Osteoblast (primary cell): ENCODE measurements at regions not wholly inside any gene's neighbourhood (a gene's known extent, or its start where the extent isn't known, plus 50 kb on each side); places are given as distances from the start of the nearest gene placed in this dataset.

ENCODE experiments used
- DNase-seq: peaks from one replicate; pipeline ENCODE4 v3.0.0; 2011; ENCODE audit warnings: low spot score, mixed read lengths; ENCODE audit not compliant: insufficient read length; ENCODE audit errors: missing footprints
- H2AFZ ChIP-seq: 2 replicates; pipeline ENCODE4 v1.6.0; 2011; ENCODE audit warnings: mild to moderate bottlenecking, low read length
- H3K27ac ChIP-seq: 2 replicates; pipeline ENCODE4 v1.5.1; 2011; ENCODE audit warnings: mild to moderate bottlenecking, low read depth, low read length, moderate library complexity
- H3K27me3 ChIP-seq: 2 replicates; pipeline ENCODE4 v1.6.0; 2012; ENCODE audit warnings: mild to moderate bottlenecking, control low read depth, inconsistent platforms, low read length, moderate library complexity; ENCODE audit not compliant: insufficient read depth
- H3K36me3 ChIP-seq: 2 replicates; pipeline ENCODE4 v1.5.1; 2011; ENCODE audit warnings: mild to moderate bottlenecking, low read length, control low read depth, moderate library complexity; ENCODE audit not compliant: insufficient read depth
- H3K4me1 ChIP-seq: 2 replicates; pipeline ENCODE4 v1.5.1; 2011; ENCODE audit warnings: mild to moderate bottlenecking, low read length, control low read depth, moderate library complexity; ENCODE audit not compliant: insufficient read depth
- H3K4me2 ChIP-seq: 2 replicates; pipeline ENCODE4 v1.6.0; 2011; ENCODE audit warnings: mild to moderate bottlenecking, low read length; ENCODE audit not compliant: insufficient read depth
- H3K4me3 ChIP-seq: fragments of 200-600 bp; sonication (generic); 3 replicates; pipeline ENCODE4 v1.5.1; 2012; ENCODE audit warnings: mild to moderate bottlenecking, low read length, inconsistent platforms; ENCODE audit not compliant: insufficient read depth
- H3K79me2 ChIP-seq: 2 replicates; pipeline ENCODE4 v1.6.0; 2012; ENCODE audit warnings: mild to moderate bottlenecking, low read length, control low read depth, inconsistent platforms; ENCODE audit not compliant: insufficient read depth
- H3K9me3 ChIP-seq: 2 replicates; pipeline ENCODE4 v1.5.1; 2011; ENCODE audit warnings: low read depth, low read length, control low read depth
- H4K20me1 ChIP-seq: 2 replicates; pipeline ENCODE4 v1.6.0; 2012; ENCODE audit warnings: mild to moderate bottlenecking, low read length, control low read depth; ENCODE audit not compliant: insufficient read depth
- CTCF ChIP-seq: IDR thresholded peaks from 2 replicates; pipeline ENCODE4 v1.5.1; 2011; ENCODE audit warnings: mild to moderate bottlenecking, low read depth, low read length, moderate library complexity; ENCODE audit errors: extremely low read depth

- no peaks in the 10 kb centered on the region for H3K36me3 ChIP-seq
- H3K4me2 ChIP-seq: peak overlapping the region; percentile 49
- H4K20me1 ChIP-seq: no peaks in the 10 kb centered on the region
- H3K27me3 ChIP-seq: no peaks in the 10 kb centered on the region
- H3K27ac ChIP-seq: no peak overlapping the region
- no peaks in the 10 kb centered on the region for H3K79me2 ChIP-seq
- H2AFZ ChIP-seq: no peak overlapping the region
- no peak overlapping the region for H3K4me3 ChIP-seq
- peak; percentile 69 for DNase-seq
- TF ChIP-seq CTCF: no peak
- H3K9me3 ChIP-seq: no peaks in the 10 kb centered on the region
- H3K4me1 ChIP-seq: peaks cover 15% of the 10 kb centered on the region
These were observed 438.2 kb upstream of the FAR2 start for GRCh38 chr12:28710882-28711281.

GRCh38 chr12:28711421-28711820 lies 437.7 kb upstream of the FAR2 start:
- H3K27ac ChIP-seq: no peak overlapping the region
- DNase-seq: peak; percentile 6
- no peak overlapping the region for H3K4me2 ChIP-seq
- H4K20me1 ChIP-seq: no peaks in the 10 kb centered on the region
- no peaks in the 10 kb centered on the region for H3K9me3 ChIP-seq
- no peaks in the 10 kb centered on the region for H3K79me2 ChIP-seq
- H2AFZ ChIP-seq: no peak overlapping the region
- no peaks in the 10 kb centered on the region for H3K36me3 ChIP-seq
- no peak overlapping the region for H3K4me3 ChIP-seq
- H3K4me1 ChIP-seq: peaks cover 15% of the 10 kb centered on the region
- no peak for TF ChIP-seq CTCF
- no peaks in the 10 kb centered on the region for H3K27me3 ChIP-seq

GRCh38 chr12:28742791-28743190 lies 406.3 kb upstream of the FAR2 start:
- no peaks in the 10 kb centered on the region for H3K27me3 ChIP-seq
- no peak overlapping the region for H3K4me2 ChIP-seq
- no peak overlapping the region for H2AFZ ChIP-seq
- no peaks in the 10 kb centered on the region for H4K20me1 ChIP-seq
- DNase-seq: no peak
- no peaks in the 10 kb centered on the region for H3K36me3 ChIP-seq
- H3K9me3 ChIP-seq: no peaks in the 10 kb centered on the region
- no peak overlapping the region for H3K4me3 ChIP-seq
- no peak for TF ChIP-seq CTCF
- no peaks in the 10 kb centered on the region for H3K4me1 ChIP-seq
- H3K27ac ChIP-seq: no peak overlapping the region
- no peaks in the 10 kb centered on the region for H3K79me2 ChIP-seq

GRCh38 chr12:28746734-28747325 lies 402.2 kb upstream of the FAR2 start:
- no peak for TF ChIP-seq CTCF
- Histone ChIP-seq H4K20me1 (no peaks in the 10 kb centered on the region), H2AFZ (no peak overlapping the region), H3K36me3 (no peaks in the 10 kb centered on the region), H3K27me3 (no peaks in the 10 kb centered on the region), H3K4me3 (no peak overlapping the region), H3K9me3 (no peaks in the 10 kb centered on the region), H3K4me1 (no peaks in the 10 kb centered on the region), H3K79me2 (no peaks in the 10 kb centered on the region), H3K27ac (no peak overlapping the region), H3K4me2 (no peak overlapping the region)
- DNase-seq: no peak
